GM23338 (cell line): ENCODE measurements at regions not wholly inside any gene's neighbourhood (a gene's known extent, or its start where the extent isn't known, plus 50 kb on each side); places are given as distances from the start of the nearest gene placed in this dataset.

Experiments
- CREB1 ChIP-seq: fragments of 250-450 bp; sonication (Bioruptor Pico); IDR thresholded peaks from 2 replicates; pipeline ENCODE4 v1.5.0; 2020; ENCODE audit warnings: low read depth, mild to moderate bottlenecking, moderate library complexity
- EZH2 ChIP-seq: fragments of 200-600 bp; sonication (generic); IDR thresholded peaks from one replicate; pipeline ENCODE4 v1.8.0; 2017; ENCODE audit warnings: antibody characterized with exemption, mild to moderate bottlenecking, low read depth; ENCODE audit not compliant: unreplicated experiment
- EZH2phosphoT487 ChIP-seq: fragments of 200-600 bp; sonication (generic); IDR thresholded peaks from one replicate; pipeline ENCODE4 v1.8.1; 2018; ENCODE audit warnings: antibody characterized with exemption; ENCODE audit not compliant: unreplicated experiment
- JUNB ChIP-seq: IDR thresholded peaks from one replicate; pipeline ENCODE4 v1.6.1; 2016; ENCODE audit warnings: antibody characterized with exemption; ENCODE audit not compliant: unreplicated experiment
- NANOG ChIP-seq: IDR thresholded peaks from 2 replicates; pipeline ENCODE4 v1.6.1; 2016; ENCODE audit warnings: antibody characterized with exemption, borderline replicate concordance
- POLR2AphosphoS5 ChIP-seq: IDR thresholded peaks from 2 replicates; pipeline ENCODE4 v1.6.1; 2016; ENCODE audit warnings: antibody characterized with exemption, low read depth
- ZNF114 ChIP-seq: fragments of 250-450 bp; sonication (Bioruptor Pico); IDR thresholded peaks from 2 replicates; pipeline ENCODE4 v1.5.0; 2020; ENCODE audit warnings: mild to moderate bottlenecking, moderate library complexity
- TF ChIP-seq, protein P1 (sequence below), 2 experiments: fragments of 200-600 bp in 1 of 2; sonication (generic) in 1 of 2; conservative IDR thresholded peaks; 2 replicates each; pipeline versions ENCODE4 v1.5.1 to v1.6.1; 2016 to 2017; ENCODE audit warnings: antibody characterized with exemption in 2 of 2, low read depth in 2 of 2, mild to moderate bottlenecking in 2 of 2, moderate library complexity in 1 of 2
- TF ChIP-seq, protein P2 (sequence below): IDR thresholded peaks from one replicate; pipeline ENCODE4 v1.6.1; 2018; ENCODE audit warnings: antibody characterized with exemption; ENCODE audit not compliant: unreplicated experiment
- TF ChIP-seq, protein P3 (sequence below): fragments of 250-450 bp; sonication (Bioruptor Pico); IDR thresholded peaks from 2 replicates; pipeline ENCODE4 v1.5.0; 2020; ENCODE audit warnings: mild to moderate bottlenecking, moderate library complexity
- TF ChIP-seq, protein P4 (sequence below): IDR thresholded peaks from 2 replicates; pipeline ENCODE4 v1.6.1; 2016; ENCODE audit warnings: antibody characterized with exemption

- no peak for TF ChIP-seq POLR2AphosphoS5
- TF ChIP-seq, protein P1, sequence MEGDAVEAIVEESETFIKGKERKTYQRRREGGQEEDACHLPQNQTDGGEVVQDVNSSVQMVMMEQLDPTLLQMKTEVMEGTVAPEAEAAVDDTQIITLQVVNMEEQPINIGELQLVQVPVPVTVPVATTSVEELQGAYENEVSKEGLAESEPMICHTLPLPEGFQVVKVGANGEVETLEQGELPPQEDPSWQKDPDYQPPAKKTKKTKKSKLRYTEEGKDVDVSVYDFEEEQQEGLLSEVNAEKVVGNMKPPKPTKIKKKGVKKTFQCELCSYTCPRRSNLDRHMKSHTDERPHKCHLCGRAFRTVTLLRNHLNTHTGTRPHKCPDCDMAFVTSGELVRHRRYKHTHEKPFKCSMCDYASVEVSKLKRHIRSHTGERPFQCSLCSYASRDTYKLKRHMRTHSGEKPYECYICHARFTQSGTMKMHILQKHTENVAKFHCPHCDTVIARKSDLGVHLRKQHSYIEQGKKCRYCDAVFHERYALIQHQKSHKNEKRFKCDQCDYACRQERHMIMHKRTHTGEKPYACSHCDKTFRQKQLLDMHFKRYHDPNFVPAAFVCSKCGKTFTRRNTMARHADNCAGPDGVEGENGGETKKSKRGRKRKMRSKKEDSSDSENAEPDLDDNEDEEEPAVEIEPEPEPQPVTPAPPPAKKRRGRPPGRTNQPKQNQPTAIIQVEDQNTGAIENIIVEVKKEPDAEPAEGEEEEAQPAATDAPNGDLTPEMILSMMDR (conservative IDR thresholded peaks at IDR 0.05; ENCODE audit: low read depth in 2 of 2), result no peak
- TF ChIP-seq EZH2phosphoT487, result no peak
- no peak for TF ChIP-seq CREB1 (CRISPR knock-in tag)
- no peak for TF ChIP-seq EZH2
- TF ChIP-seq, protein P2, sequence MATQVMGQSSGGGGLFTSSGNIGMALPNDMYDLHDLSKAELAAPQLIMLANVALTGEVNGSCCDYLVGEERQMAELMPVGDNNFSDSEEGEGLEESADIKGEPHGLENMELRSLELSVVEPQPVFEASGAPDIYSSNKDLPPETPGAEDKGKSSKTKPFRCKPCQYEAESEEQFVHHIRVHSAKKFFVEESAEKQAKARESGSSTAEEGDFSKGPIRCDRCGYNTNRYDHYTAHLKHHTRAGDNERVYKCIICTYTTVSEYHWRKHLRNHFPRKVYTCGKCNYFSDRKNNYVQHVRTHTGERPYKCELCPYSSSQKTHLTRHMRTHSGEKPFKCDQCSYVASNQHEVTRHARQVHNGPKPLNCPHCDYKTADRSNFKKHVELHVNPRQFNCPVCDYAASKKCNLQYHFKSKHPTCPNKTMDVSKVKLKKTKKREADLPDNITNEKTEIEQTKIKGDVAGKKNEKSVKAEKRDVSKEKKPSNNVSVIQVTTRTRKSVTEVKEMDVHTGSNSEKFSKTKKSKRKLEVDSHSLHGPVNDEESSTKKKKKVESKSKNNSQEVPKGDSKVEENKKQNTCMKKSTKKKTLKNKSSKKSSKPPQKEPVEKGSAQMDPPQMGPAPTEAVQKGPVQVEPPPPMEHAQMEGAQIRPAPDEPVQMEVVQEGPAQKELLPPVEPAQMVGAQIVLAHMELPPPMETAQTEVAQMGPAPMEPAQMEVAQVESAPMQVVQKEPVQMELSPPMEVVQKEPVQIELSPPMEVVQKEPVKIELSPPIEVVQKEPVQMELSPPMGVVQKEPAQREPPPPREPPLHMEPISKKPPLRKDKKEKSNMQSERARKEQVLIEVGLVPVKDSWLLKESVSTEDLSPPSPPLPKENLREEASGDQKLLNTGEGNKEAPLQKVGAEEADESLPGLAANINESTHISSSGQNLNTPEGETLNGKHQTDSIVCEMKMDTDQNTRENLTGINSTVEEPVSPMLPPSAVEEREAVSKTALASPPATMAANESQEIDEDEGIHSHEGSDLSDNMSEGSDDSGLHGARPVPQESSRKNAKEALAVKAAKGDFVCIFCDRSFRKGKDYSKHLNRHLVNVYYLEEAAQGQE, result no peak
- no peak for TF ChIP-seq NANOG
- TF ChIP-seq, protein P3, sequence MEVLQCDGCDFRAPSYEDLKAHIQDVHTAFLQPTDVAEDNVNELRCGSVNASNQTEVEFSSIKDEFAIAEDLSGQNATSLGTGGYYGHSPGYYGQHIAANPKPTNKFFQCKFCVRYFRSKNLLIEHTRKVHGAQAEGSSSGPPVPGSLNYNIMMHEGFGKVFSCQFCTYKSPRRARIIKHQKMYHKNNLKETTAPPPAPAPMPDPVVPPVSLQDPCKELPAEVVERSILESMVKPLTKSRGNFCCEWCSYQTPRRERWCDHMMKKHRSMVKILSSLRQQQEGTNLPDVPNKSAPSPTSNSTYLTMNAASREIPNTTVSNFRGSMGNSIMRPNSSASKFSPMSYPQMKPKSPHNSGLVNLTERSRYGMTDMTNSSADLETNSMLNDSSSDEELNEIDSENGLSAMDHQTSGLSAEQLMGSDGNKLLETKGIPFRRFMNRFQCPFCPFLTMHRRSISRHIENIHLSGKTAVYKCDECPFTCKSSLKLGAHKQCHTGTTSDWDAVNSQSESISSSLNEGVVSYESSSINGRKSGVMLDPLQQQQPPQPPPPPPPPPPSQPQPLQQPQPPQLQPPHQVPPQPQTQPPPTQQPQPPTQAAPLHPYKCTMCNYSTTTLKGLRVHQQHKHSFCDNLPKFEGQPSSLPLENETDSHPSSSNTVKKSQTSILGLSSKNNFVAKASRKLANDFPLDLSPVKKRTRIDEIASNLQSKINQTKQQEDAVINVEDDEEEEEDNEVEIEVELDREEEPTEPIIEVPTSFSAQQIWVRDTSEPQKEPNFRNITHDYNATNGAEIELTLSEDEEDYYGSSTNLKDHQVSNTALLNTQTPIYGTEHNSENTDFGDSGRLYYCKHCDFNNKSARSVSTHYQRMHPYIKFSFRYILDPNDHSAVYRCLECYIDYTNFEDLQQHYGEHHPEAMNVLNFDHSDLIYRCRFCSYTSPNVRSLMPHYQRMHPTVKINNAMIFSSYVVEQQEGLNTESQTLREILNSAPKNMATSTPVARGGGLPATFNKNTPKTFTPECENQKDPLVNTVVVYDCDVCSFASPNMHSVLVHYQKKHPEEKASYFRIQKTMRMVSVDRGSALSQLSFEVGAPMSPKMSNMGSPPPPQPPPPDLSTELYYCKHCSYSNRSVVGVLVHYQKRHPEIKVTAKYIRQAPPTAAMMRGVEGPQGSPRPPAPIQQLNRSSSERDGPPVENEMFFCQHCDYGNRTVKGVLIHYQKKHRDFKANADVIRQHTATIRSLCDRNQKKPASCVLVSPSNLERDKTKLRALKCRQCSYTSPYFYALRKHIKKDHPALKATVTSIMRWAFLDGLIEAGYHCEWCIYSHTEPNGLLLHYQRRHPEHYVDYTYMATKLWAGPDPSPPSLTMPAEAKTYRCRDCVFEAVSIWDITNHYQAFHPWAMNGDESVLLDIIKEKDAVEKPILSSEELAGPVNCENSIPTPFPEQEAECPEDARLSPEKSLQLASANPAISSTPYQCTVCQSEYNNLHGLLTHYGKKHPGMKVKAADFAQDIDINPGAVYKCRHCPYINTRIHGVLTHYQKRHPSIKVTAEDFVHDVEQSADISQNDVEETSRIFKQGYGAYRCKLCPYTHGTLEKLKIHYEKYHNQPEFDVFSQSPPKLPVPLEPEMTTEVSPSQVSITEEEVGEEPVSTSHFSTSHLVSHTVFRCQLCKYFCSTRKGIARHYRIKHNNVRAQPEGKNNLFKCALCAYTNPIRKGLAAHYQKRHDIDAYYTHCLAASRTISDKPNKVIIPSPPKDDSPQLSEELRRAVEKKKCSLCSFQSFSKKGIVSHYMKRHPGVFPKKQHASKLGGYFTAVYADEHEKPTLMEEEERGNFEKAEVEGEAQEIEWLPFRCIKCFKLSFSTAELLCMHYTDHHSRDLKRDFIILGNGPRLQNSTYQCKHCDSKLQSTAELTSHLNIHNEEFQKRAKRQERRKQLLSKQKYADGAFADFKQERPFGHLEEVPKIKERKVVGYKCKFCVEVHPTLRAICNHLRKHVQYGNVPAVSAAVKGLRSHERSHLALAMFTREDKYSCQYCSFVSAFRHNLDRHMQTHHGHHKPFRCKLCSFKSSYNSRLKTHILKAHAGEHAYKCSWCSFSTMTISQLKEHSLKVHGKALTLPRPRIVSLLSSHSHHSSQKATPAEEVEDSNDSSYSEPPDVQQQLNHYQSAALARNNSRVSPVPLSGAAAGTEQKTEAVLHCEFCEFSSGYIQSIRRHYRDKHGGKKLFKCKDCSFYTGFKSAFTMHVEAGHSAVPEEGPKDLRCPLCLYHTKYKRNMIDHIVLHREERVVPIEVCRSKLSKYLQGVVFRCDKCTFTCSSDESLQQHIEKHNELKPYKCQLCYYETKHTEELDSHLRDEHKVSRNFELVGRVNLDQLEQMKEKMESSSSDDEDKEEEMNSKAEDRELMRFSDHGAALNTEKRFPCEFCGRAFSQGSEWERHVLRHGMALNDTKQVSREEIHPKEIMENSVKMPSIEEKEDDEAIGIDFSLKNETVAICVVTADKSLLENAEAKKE (CRISPR knock-in tag), result no peak
- no peak for TF ChIP-seq ZNF114 (CRISPR knock-in tag)
- TF ChIP-seq, protein P4, sequence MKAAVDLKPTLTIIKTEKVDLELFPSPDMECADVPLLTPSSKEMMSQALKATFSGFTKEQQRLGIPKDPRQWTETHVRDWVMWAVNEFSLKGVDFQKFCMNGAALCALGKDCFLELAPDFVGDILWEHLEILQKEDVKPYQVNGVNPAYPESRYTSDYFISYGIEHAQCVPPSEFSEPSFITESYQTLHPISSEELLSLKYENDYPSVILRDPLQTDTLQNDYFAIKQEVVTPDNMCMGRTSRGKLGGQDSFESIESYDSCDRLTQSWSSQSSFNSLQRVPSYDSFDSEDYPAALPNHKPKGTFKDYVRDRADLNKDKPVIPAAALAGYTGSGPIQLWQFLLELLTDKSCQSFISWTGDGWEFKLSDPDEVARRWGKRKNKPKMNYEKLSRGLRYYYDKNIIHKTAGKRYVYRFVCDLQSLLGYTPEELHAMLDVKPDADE, result no peak
- TF ChIP-seq JUNB, result no peak
Observed at GRCh38 chr10:133019191-133019590, 68.5 kb upstream of the ADGRA1 start.
